HS-5 (cell line): ENCODE measurements at regions not wholly inside any gene's neighbourhood (a gene's known extent, or its start where the extent isn't known, plus 50 kb on each side); places are given as distances from the start of the nearest gene placed in this dataset.
"Not testable (repeated sequence)": the region's sequence is repeated elsewhere in the genome, so short reads cannot be mapped to it uniquely, and the experiment has no call there.

ENCODE experiments used
- DNase-seq: peaks from one replicate; pipeline ENCODE4 v3.0.0-alpha.2; 2012; ENCODE audit warnings: low read depth

GRCh38 chr5:118468085-118468484, 520.3 kb downstream of the DTWD2 start:
- DNase-seq: no peak

GRCh38 chr5:118467103-118467502, 521.2 kb downstream of the DTWD2 start:
- DNase-seq: no peak

DNA sequence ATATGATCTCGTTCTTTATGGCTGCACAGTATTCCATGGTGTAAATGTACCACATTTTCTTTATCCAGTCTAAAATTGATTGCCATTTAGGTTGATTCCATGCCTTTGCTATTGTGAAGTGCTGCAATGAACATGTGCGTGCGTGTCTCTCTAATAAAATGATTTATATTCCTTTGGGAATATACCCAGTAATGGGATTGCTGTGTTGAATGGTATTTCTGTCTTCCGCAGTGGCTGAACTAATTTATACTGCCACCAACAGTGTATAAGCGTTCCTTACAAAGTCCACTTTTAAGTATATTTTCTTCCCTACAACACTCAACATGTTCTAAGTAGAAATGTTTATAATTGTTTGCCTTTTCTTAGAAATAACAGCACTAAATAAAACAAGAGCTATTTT, 521.9 kb downstream of the DTWD2 start:
- DNase-seq: no peak

- DNase-seq: not testable (repeated sequence)
Observed at GRCh38 chr5:118462276-118462675, 526.1 kb downstream of the DTWD2 start.

DNA sequence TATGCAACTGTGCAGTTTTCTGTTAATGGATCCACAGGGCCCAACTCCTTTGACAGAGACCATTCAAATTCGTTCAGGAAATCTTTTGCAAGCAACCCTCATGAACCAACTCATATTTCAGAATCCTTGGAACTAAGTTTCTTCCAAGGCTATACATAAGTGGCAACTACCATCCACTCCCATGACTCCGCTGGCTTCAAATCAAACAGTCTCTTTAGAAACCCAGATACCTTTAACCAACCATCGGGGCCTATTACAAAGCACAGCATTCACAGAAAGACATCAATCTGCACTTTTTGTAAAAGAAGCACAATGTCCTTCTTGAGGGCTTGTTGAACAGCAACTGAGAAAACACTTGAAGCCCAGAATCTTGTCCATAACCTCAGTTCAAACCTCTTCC, 526.9 kb downstream of the DTWD2 start:
- DNase-seq: no peak

DNA sequence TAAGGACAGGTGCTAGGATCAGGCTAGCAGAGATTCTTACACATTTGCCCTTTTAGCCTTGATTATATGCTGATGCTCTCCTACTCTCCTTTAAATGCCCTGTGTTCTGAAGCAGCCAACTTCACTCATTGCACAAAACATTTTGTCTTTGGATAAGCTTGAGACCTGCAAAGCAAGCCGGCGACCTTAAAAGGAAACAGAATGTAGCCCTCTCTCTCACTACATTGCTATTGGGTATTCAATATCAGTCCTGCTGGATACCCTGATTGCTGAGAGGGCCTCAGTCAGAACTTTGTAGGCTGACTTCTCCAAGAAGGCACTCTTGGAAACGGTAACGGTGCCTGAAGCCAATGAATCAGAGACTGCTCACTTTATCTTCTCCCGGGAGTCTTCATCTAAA, 528.9 kb downstream of the DTWD2 start:
- no peak for DNase-seq

GRCh38 chr5:118456085-118456484, 532.3 kb downstream of the DTWD2 start:
- no peak for DNase-seq

- DNase-seq: no peak
Observed at GRCh38 chr5:118451697-118452247, 536.6 kb downstream of the DTWD2 start.

DNA sequence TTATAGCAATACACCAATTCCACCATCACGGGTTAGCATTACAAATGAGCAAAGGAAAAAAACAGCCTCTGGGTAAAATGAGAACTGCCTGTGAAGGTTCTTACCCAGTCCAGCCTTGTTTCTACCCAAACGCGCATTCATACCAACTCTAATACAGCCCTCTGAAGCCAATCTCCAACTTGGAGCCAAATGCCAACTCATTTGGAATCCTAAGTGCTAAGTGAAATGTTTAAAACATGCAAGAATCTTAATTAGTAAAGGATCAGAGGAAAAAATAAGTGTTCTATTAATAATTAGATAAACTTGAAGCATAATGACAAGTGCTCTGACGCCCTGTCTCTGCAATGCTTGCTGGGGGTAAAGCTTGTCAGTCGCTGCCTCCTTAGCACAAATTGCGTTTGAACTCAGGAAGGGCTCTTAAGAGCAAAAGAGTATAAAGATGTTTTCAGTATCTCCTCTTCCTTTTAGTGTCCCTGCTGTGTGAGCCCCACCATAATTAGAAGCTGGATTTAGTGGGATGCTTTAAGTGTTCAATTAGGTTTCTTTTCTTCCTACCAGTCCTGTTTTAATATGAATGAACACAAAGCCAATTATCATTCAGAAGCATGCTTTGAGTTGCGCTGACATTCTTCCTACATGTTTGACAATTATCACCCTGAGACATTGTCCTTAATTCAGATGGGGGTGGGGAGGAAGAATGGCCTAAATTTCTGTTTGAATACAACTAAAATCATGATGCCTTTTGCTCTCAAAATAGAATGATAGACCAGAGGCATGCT, 537.6 kb downstream of the DTWD2 start:
- no peak for DNase-seq

DNA sequence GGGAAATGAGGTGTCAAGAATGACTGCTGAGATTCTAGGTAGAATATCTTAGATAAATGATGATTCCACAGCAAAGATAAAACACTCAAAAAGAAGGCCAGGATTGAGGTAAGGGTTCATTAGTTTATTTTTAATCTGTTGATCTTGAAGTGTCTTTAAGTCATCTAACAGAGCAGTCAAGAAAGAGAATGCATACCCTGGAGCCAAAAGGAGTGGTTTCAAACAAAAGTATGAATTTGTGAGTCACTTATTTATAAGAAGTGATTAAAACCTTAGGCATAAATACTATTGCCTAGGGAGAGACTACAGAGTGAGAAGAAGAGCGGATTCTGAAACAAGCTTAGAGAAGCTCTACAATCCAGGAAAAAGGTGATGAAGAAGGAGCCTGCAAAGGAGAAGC, 541.0 kb downstream of the DTWD2 start:
- no peak for DNase-seq

GRCh38 chr5:118441956-118442355, 546.4 kb downstream of the DTWD2 start:
- no peak for DNase-seq

GRCh38 chr5:118441034-118441433, 547.3 kb downstream of the DTWD2 start:
- DNase-seq: no peak

GRCh38 chr5:118440496-118440895, 547.9 kb downstream of the DTWD2 start:
- no peak for DNase-seq

GRCh38 chr5:118439831-118440230, 548.5 kb downstream of the DTWD2 start:
- no peak for DNase-seq

GRCh38 chr5:118435131-118435530, 553.2 kb downstream of the DTWD2 start:
- DNase-seq: no peak

- DNase-seq: no peak
Observed at GRCh38 chr5:118434522-118434921, 553.8 kb downstream of the DTWD2 start.

DNA sequence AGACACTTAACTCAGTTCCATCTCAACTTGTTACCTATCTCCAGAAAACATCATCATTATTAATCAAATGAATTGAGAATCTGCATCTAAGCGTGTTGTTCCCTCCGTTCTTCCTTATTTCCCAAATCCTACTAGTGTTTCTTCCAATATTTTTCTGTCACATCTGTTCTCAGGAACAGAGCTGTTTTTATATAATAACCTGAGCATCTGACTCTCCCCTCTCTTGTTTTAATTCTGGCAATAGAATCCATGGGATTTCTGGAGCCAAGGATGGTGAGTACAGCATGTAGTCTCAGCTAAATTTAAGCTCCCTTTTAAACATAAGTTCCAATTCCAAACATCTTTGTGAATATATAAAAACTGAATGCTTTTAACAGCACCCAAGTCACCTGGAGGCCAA, 558.3 kb downstream of the DTWD2 start:
- DNase-seq: no peak

DNA sequence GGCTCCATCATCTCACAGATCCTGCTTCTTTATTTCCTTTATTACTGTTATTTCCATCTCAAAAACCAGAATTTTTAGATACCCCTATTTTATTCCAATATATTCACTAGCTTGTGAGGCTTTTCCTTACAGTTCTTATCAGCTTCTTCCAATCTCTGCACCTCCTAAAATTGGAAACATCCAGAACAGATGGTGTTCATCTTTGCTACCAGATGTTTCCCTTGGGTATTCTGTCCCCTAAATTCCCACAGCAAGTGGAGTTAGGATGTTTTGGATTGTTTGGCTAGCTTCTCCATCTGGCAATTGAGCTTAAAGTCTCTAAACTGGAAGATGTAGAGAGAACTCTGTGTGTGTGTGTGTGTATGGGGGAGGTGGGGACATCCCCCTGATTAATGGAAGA, 580.4 kb downstream of the DTWD2 start:
- no peak for DNase-seq

DNA sequence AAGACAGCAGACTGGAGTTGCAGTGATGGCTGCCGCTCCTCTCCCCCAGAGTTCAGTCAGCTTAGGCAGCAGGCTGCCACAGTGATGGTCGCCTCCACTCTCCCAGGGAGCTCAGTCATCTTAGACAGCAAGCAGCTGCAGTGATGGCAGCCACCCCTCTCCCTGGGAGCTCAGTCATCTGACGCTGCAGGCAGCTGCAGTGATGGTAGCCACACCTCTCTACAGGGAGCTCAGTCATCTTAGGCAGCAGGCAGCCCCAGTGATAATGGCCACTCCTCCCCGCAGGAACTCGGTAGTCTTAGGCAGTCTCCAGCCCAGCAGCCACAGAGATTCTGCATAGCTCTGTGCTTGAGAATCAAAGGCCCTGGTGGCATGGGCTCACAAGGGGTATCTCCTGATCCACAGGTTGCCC, 582.7 kb downstream of the DTWD2 start:
- DNase-seq: no peak

GRCh38 chr5:118397236-118397635, 591.1 kb downstream of the DTWD2 start:
- no peak for DNase-seq

- DNase-seq: no peak
Observed at GRCh38 chr5:118392491-118392890, 595.9 kb downstream of the DTWD2 start.

DNA sequence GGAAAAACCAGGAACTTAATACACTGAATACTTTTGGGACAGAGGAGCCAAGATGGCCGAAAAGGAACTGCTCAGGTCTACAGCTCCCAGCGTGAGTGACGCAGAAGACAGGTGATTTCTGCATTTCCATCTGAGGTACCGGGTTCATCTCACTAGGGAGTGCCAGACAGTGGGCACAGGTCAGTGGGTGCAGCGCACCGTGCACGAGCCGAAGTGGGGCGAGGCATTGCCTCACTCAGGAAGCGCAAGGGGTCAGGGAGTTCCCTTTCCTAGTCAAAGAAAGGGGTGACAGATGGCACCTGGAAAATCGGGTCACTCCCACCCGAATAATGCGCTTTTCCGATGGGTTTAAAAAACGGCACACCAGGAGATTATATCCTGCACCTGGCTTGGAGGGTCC, 605.4 kb downstream of the DTWD2 start:
- DNase-seq: not testable (repeated sequence)

DNA sequence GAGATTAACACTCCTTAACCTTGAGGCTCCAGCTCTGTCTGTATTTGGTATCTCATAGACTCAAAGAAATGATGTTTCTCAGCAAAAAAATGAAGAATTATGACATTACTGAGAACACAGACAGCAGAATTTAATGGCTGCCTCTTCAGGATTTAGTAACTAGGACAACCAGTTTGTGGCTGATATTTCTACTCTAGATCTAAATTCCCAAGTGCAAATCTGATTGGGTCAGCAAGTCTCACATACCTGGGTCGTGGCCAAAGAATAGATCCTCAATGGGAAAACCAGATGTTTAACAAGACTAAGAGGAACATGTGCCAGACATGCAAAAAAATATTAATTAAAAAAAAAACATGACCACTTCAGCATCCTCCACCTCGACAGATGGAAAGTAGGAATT, 608.9 kb downstream of the DTWD2 start:
- no peak for DNase-seq

GRCh38 chr5:118378959-118379358, 609.4 kb downstream of the DTWD2 start:
- DNase-seq: no peak
